ENCODE measurements at regions not wholly inside any gene's neighbourhood (a gene's known extent, or its start where the extent isn't known, plus 50 kb on each side); places are given as distances from the start of the nearest gene placed in this dataset.

GRCh38 chr21:17427157-17427556, 85.7 kb upstream of the CXADR start:
- TF ChIP-seq, protein P1, sequence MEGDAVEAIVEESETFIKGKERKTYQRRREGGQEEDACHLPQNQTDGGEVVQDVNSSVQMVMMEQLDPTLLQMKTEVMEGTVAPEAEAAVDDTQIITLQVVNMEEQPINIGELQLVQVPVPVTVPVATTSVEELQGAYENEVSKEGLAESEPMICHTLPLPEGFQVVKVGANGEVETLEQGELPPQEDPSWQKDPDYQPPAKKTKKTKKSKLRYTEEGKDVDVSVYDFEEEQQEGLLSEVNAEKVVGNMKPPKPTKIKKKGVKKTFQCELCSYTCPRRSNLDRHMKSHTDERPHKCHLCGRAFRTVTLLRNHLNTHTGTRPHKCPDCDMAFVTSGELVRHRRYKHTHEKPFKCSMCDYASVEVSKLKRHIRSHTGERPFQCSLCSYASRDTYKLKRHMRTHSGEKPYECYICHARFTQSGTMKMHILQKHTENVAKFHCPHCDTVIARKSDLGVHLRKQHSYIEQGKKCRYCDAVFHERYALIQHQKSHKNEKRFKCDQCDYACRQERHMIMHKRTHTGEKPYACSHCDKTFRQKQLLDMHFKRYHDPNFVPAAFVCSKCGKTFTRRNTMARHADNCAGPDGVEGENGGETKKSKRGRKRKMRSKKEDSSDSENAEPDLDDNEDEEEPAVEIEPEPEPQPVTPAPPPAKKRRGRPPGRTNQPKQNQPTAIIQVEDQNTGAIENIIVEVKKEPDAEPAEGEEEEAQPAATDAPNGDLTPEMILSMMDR (IDR thresholded peaks at IDR 0.05; ENCODE audit: insufficient read depth, low read length) = no peak
- DNase-seq (ENCODE audit: low read depth) = no peak

GRCh38 chr21:17427831-17428483, 84.9 kb upstream of the CXADR start:
- H3K4me3 ChIP-seq (ENCODE audit: low read depth, low read length) = no peak overlapping the region
- TF ChIP-seq, protein P1 (IDR thresholded peaks at IDR 0.05; ENCODE audit: insufficient read depth, low read length) = no peak
- DNase-seq (ENCODE audit: low read depth) = no peak

More at GRCh38 chr21:17427157-17427556, 85.7 kb upstream of the CXADR start:
- H3K4me3 ChIP-seq (ENCODE audit: low read depth, low read length) = no peak overlapping the region

DNA sequence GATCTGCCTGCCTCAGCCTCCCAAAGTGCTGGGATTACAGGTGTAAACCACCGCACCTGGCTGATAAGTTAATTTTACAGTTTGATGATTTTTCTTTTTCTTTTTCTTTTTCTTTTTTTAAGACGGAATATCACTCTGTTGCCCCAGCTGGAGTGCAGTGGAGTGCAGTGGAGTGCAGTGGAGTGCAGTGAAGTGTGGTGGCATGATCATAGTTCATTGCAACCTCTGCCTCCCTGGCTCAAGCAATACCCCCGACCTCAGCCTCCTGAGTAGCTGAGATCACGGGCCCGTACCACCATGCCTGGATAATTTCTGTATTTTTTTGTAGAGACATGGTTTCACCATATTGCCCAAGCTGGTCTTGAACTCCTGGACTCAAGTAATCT, 84.4 kb upstream of the CXADR start:
- TF ChIP-seq, protein P1 (IDR thresholded peaks at IDR 0.05; ENCODE audit: insufficient read depth, low read length) = no peak
- H3K4me3 ChIP-seq (ENCODE audit: low read depth, low read length) = no peak overlapping the region
- no peak for DNase-seq (ENCODE audit: low read depth)

DNA sequence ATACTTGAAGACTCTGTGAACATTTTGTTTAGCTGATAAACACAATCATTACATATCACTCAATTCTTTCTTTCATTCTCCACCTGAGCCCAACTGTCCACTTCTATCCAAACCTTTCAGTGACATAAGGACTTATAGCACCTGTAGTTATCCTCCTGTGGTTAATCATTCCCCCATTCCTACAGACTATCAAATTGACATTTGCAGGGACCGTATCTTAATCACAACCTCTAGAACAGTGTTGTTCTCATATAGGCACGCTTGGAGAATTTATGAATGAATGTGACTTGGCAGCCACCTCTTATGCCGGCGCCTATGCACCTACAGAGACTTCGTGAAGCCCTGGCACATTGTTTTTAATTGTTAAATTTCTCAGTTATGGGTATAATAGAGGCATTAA, 83.9 kb upstream of the CXADR start:
- no peak overlapping the region for H3K4me3 ChIP-seq (ENCODE audit: low read depth, low read length)
- no peak for DNase-seq (ENCODE audit: low read depth)
- TF ChIP-seq, protein P1 (IDR thresholded peaks at IDR 0.05; ENCODE audit: insufficient read depth, low read length) = no peak

DNA sequence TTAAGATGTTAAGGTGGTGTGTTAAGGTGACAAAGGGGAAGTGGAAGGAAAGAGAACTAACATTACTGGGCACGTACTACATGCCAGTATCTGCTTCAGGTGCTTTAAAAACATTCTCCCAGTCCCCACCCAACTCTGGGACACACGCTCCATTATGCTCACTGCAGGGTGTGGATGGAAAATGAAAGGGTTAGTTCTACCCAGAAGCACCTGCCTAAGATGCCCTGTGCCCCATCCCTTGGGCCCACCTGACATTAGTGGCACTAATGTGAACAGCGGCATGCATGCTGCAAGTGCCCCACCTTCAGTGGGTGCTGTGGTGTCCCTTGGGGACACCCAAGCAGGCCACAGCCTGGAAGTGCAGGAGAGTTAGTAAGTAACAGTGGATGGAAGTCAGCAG, 82.9 kb upstream of the CXADR start:
- DNase-seq (ENCODE audit: low read depth) = no peak

GRCh38 chr21:17432732-17433057, 80.1 kb upstream of the CXADR start:
- TF ChIP-seq, protein P1 (IDR thresholded peaks at IDR 0.05; ENCODE audit: insufficient read depth, low read length) = no peak
- H3K4me3 ChIP-seq (ENCODE audit: low read depth, low read length) = no peak overlapping the region
- DNase-seq (ENCODE audit: low read depth) = no peak

More for the DNA sequence above, 82.9 kb upstream of the CXADR start:
- H3K4me3 ChIP-seq (ENCODE audit: low read depth, low read length) = no peak overlapping the region
- TF ChIP-seq, protein P1 (IDR thresholded peaks at IDR 0.05; ENCODE audit: insufficient read depth, low read length) = no peak

DNA sequence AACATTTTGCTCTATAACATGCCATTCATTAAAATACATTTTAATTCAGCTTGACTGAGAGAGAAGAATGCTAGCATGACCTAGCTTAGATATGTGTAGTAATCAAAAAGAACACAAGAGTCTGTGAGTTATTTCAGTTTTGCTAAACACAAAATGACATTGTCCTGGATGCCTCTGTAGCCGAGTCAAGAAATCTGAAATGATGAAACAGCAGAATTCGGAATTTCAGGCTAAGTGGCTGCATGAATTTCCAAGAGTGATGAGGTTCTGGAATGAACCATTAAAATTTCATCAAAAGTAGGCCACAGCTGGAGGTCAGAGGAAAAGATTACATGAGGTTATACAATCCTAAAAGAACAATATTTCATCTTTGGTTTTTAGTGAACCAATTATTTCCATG, 79.1 kb upstream of the CXADR start:
- TF ChIP-seq, protein P1 (IDR thresholded peaks at IDR 0.05; ENCODE audit: insufficient read depth, low read length) = no peak
- no peak for DNase-seq (ENCODE audit: low read depth)
- H3K4me3 ChIP-seq (ENCODE audit: low read depth, low read length) = no peak overlapping the region
